Activated CD4-positive, alpha-beta T cell treated with anti-CD3 and anti-CD28 coated beads for 24 hours (primary cell): ENCODE measurements at regions not wholly inside any gene's neighbourhood (a gene's known extent, or its start where the extent isn't known, plus 50 kb on each side); places are given as distances from the start of the nearest gene placed in this dataset.
"Not testable (repeated sequence)": the region's sequence is repeated elsewhere in the genome, so short reads cannot be mapped to it uniquely, and the experiment has no call there.

Experiments
- DNase-seq, 2 donors: peaks; one replicate each; pipeline ENCODE4 v3.0.0-alpha.2; 2020; ENCODE audit warnings: low read depth in 2 of 2

- not testable (repeated sequence) for DNase-seq
Observed at GRCh38 chr14:28317890-28318675, 448.5 kb upstream of the FOXG1 start.

- no peak for DNase-seq
Observed at GRCh38 chr14:28321475-28322244, 444.9 kb upstream of the FOXG1 start.

DNA sequence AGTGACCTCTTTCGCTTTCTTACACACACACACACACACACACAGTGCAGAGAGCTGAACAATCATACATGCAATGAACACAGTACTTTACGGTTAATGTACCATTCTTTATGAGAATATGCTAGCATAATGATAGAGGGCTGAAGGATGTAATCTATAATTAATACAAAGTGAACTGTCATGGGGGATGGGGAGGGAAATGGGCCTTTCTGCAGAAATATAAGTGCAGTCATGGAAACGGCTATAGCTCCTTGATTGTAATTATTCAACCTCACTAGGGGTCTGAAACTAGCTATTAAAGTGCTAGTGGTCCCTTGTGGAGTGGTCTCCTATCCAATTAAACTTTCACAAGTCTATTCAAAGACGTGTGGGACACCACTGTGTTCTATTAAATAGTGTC, 443.2 kb upstream of the FOXG1 start:
- DNase-seq: no peak

- no peak for DNase-seq
Observed at GRCh38 chr14:28323951-28324741, 442.4 kb upstream of the FOXG1 start.

DNA sequence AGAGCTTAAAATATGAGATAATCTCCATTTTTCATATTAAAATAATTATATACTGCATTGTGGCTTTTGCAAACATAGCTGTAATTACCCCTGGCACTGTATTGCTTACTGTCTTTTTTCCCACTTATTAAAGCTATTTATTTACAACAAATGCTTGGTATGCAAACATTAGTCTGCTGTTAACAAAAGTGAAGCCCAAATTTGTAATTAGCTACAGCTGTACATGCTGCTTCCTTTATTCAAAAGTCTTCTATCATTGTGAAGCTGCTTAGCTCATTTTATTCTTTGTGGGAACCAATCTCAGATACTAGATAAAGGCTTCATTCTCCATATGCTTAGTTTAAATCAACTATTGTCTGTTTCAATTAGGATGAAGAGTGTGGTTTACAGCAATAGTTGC, 425.8 kb upstream of the FOXG1 start:
- DNase-seq: no peak

- no peak for DNase-seq
Observed at GRCh38 chr14:28344381-28344780, 422.2 kb upstream of the FOXG1 start.

DNA sequence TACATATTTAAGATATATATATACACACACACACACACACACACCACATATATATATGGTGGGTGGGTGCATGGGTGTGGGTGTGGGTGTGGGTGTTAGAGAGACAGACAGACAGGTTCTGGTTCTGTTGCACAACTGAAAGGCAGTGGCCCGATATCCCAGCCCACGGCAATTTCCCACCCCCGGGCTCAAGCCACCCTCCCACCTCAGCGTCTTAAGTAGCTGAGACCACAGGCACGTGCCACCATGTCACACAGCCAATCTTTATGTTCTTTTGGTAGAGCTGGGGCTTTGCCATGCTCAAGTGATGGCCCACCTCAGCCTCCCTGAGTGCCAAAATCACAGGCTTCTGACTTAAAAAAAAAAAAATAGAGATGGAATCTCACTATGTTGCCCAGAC, 417.8 kb upstream of the FOXG1 start:
- DNase-seq: no peak

- no peak for DNase-seq
Observed at GRCh38 chr14:28356819-28357218, 409.8 kb upstream of the FOXG1 start.

DNA sequence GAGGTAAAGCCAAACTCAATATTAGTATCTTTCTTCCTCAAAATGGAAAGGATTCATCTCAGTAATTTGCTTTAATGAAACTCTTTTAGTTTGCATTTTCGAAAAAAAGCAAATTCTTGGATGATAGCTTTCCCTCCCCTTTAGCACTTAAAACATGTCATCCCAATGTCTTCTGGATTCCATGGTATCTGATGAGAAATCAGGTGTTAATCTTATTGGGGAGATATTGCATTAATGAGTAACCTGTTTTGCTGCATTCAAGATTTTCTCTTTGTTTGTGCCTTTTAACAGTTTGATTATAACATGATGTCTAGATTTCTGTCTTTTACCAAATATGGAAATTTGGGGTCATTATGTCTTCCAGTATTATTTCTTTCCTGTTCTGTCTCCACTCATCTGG, 405.1 kb upstream of the FOXG1 start:
- no peak for DNase-seq

DNA sequence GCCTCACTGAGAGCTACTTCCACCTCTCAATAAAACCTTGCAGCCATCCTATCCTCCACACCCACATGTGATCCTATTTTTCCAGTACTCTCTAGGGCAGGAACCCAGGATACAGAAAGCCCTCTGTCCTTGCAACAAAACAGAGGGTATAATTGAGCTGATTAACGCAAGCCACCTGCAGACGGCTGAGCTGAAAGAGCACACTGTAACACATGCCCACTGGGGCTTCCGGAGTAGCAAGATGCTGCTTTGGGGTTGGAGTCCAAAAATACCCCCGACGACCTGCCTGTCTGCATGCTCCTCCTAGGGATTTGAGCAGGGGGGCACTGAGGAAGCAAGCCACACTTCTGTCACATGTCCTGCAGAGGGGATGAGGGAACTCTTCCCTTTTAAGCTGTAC, 401.1 kb upstream of the FOXG1 start:
- no peak for DNase-seq

GRCh38 chr14:28373721-28374120, 392.9 kb upstream of the FOXG1 start:
- DNase-seq: no peak

DNA sequence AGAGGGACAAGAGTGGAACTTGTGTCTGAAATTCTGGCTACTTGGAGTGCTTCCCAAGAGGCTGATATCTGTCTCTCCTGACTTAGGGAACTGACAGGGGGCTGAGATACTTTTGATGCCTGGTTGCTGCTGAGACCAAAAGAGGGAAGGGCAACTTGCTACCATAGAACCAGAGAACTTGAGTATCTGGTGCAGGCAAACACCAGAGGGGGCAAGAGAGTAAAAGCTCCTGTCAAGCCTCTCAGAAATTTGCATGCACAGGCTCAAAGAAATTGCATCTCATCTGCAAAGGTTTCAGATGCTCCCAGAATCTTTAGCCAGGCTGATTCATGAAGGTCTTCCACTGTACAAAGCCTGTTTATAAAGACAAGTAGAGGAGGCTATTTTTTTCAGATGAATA, 391.3 kb upstream of the FOXG1 start:
- DNase-seq: no peak

DNA sequence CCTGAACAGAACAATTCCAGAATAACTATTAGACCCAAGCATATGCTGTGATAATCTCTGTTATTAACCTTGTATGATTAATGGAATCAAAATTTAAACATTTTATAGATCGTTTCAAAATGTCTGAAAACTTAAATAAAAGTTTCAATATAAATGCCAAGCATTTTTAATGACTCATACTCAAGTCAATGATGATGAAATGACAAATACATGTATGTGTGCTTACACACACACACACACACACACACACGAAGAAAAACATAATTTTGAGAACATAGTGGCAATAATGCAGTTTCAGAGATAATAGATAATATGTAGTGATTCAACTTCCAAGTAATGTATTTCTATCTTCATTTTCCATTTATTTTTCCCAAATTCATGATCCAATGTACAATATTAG, 384.9 kb upstream of the FOXG1 start:
- no peak for DNase-seq

DNA sequence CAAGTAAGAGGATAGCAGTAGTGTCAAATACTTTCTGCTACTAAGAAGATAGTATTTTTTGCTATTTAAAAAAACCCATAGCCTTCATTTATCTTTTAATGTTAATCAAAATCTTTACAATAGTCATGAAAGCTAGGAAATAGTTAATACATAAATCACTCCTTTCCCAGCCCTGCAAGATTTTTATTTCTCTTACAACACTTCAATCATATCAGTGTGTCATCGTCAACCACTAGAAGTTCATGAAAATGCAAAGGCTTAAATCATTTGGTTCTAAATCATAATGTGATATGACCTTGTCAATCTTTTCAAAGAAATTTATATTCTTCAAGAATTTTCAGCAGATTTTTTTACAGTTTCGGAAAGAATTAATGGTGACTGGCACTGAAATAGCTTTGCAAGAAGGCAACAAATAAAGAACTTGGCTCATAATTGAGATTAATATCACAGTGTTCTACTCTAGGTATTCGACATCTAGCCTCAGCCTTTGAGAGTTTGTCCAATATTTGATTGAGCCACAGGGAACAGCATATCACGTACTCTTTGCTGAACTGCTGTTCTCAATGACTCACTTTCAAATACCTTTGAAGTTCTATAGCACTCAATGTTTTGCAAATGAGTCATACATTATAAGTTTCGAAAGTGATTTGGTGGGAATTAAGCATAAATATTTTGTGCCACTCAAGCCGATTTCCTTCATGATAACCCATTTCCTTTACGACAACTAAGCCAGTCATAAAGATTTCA, 384.0 kb upstream of the FOXG1 start:
- DNase-seq: no peak

GRCh38 chr14:28398506-28398905, 368.1 kb upstream of the FOXG1 start:
- no peak for DNase-seq

DNA sequence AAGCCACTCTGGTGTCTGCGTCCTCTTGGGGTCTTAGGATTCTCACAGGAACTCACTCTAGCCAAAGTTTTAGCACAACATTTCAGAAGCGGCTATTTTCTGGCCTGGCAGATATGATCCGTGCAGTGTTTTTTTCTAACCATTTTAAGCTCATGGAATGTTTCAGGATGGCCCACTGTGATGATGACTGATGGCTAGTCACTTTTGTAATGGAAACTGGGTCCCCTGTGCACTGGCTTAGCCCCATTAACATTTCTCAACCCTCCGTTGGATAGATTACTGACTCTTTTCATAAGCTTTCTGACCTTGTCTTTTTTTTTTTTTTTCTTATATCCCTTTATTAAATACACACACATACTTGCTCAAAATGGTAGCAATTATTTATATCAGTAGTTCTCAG, 364.9 kb upstream of the FOXG1 start:
- not testable (repeated sequence) for DNase-seq

- DNase-seq: no peak
Observed at GRCh38 chr14:28406196-28406595, 360.4 kb upstream of the FOXG1 start.

DNA sequence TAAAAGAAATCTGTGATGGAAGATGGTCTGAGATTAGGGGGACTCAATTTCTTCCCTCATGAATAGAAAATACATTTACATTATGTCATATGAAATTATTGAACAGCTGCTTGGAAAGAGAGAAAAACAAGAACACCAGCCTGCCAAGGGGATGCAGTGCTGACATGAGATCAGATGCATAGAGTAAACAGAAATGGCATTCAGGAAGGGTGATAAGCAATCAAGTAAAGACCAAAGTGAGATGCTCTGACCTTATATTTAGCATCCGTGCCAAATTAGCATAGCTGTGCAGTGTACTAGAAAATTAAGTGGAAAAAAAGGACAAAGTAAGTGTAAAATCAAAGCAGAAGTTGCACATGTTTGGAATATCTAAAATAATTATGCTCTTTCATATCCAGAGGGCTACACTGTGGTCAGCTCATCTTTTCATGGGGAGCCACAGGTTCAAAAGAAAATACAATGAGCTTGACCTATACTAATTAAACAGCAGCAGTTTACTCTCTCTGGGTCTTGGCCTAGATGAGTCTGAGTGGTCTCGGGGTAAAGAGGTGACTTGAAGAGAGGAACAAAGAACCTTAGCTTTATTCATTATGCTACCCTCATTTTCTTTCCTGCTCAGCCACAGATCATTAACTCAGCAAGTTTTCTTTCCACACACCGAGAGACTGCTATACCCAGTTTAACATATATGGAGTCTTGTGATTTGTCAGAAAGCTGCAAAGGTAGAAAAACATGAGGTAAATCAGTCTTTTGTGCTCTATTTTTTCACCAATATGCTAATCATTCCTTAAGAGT, 359.4 kb upstream of the FOXG1 start:
- DNase-seq: no peak

DNA sequence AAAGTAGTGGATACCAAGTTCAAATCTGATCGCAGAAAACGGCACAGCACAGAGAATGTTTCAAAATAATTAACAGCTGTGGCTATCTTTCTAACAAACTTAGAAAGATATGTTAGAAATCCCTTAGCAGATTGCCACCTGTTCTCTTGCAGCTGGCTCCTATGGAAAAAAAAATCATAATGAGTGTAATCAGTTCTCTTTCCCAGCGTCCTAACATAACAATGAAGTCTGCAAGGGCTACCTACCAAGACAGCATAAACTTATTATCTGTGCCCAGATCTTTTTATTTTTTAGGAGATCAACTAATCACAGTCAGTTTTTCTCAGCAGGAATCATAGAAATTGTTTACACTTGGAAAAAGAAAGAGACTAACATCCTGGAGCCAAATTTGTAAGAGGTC, 358.6 kb upstream of the FOXG1 start:
- no peak for DNase-seq

GRCh38 chr14:28412077-28412476, 354.5 kb upstream of the FOXG1 start:
- DNase-seq: no peak

DNA sequence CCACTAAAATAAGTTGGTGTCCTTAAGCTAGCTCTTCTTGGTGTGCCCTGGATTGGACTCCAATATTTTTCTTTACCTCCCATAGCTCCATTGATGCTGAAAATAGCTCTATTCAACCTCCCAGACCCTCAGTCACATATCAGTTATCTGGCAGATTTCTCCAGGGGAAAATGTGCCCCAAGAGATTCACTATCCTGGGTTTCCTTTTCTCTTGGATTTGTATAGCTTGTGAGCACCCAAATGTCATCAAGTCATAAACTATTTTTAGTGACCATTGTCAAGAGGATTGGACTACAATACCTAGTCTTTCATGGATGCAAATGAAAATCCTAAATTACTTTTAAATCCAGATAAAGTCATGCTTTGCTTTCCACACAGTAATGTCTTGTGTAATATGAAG, 339.6 kb upstream of the FOXG1 start:
- no peak for DNase-seq
